GM18502 (cell line): ENCODE measurements at regions not wholly inside any gene's neighbourhood (a gene's known extent, or its start where the extent isn't known, plus 50 kb on each side); places are given as distances from the start of the nearest gene placed in this dataset.

ENCODE experiments used
- ATAC-seq: cut with Tn5 transposase; IDR thresholded peaks from one replicate; pipeline ENCODE4 v1.9.1; 2021; ENCODE audit warnings: mild to moderate bottlenecking; ENCODE audit not compliant: unreplicated experiment, poor library complexity

GRCh38 chr11:32312865-32313403 is 122.4 kb downstream of the WT1 start:
- ATAC-seq = peak; percentile 72

- ATAC-seq = no peak
These were observed 121.9 kb downstream of the WT1 start for GRCh38 chr11:32313477-32313876.

- no peak for ATAC-seq
These were observed 120.2 kb downstream of the WT1 start for GRCh38 chr11:32315121-32315520.

GRCh38 chr11:32316232-32316631 is 119.1 kb downstream of the WT1 start:
- no peak for ATAC-seq

- no peak for ATAC-seq
These were observed 118.3 kb downstream of the WT1 start for GRCh38 chr11:32316858-32317642.

GRCh38 chr11:32317643-32318042 is 117.7 kb downstream of the WT1 start:
- ATAC-seq = no peak

- no peak for ATAC-seq
These were observed 117.0 kb downstream of the WT1 start for GRCh38 chr11:32318071-32319055.

GRCh38 chr11:32323814-32324130 is 111.6 kb downstream of the WT1 start:
- no peak for ATAC-seq

- no peak for ATAC-seq
These were observed 110.2 kb downstream of the WT1 start for GRCh38 chr11:32325187-32325586.

- no peak for ATAC-seq
These were observed 109.6 kb downstream of the WT1 start for GRCh38 chr11:32325725-32326124.

GRCh38 chr11:32326522-32326921 is 108.8 kb downstream of the WT1 start:
- ATAC-seq = no peak

- ATAC-seq = no peak
These were observed 106.9 kb downstream of the WT1 start for GRCh38 chr11:32328392-32328791.

- ATAC-seq = no peak
These were observed 104.2 kb downstream of the WT1 start for GRCh38 chr11:32331098-32331497.

GRCh38 chr11:32331792-32332191 is 103.5 kb downstream of the WT1 start:
- ATAC-seq = no peak

- no peak for ATAC-seq
These were observed 102.4 kb downstream of the WT1 start for GRCh38 chr11:32332990-32333319.

GRCh38 chr11:32333320-32333991 is 101.9 kb downstream of the WT1 start:
- no peak for ATAC-seq

GRCh38 chr11:32334822-32335221 is 100.5 kb downstream of the WT1 start:
- ATAC-seq = no peak
